Effector memory CD4-positive, alpha-beta T cell (primary cell): ENCODE measurements at regions not wholly inside any gene's neighbourhood (a gene's known extent, or its start where the extent isn't known, plus 50 kb on each side); places are given as distances from the start of the nearest gene placed in this dataset.

Experiments used
- DNase-seq, 3 donors: peaks; one replicate each; pipeline ENCODE4 v3.0.0-alpha.2; 2020
- H3K27ac ChIP-seq: 2 replicates; pipeline ENCODE4 v1.7.0; 2013; ENCODE audit warnings: mild to moderate bottlenecking, low read length, moderate library complexity; ENCODE audit not compliant: insufficient read depth, poor library complexity, severe bottlenecking
- H3K27me3 ChIP-seq: replicated peaks from 2 replicates; pipeline ENCODE4 v1.7.0; 2013; ENCODE audit warnings: mild to moderate bottlenecking, low read length; ENCODE audit not compliant: insufficient read depth, control insufficient read depth, poor library complexity, severe bottlenecking
- H3K36me3 ChIP-seq: 2 replicates; pipeline ENCODE4 v1.7.0; 2013; ENCODE audit warnings: mild to moderate bottlenecking, low read length, moderate library complexity; ENCODE audit not compliant: control insufficient read depth, insufficient read depth
- H3K4me1 ChIP-seq: 2 replicates; pipeline ENCODE4 v1.7.0; 2013; ENCODE audit warnings: low read length, mild to moderate bottlenecking; ENCODE audit not compliant: control insufficient read depth, insufficient read depth, poor library complexity, severe bottlenecking
- H3K4me3 ChIP-seq: 2 replicates; pipeline ENCODE4 v1.7.0; 2013; ENCODE audit warnings: low read length, low read depth, mild to moderate bottlenecking; ENCODE audit not compliant: insufficient read depth, poor library complexity, severe bottlenecking
- H3K9me3 ChIP-seq: 2 replicates; pipeline ENCODE4 v1.7.0; 2013; ENCODE audit warnings: mild to moderate bottlenecking, low read length, moderate library complexity; ENCODE audit not compliant: control insufficient read depth

DNA sequence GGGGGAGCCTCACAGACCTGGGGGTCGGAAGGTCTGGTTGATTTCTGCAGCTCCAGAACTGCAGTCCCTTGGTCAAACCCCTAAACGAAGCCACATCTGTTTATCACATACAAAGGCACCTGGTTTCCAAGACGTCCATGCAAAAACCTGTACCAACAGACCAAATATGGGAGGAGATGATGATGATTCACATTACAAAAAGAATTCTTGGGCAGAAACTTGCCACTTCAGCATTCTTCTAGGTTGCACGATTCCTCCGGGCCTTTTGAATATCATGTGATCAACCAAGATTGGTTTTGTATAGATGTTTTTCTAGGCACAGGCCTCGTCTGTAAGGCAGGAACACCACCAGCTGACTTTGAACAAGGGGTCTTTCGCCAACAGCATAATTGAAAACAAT is 466.3 kb downstream of the SOX9 start:
- H3K27me3 ChIP-seq: no peaks in the 10 kb centered on the region
- no peak overlapping the region for H3K4me3 ChIP-seq
- H3K9me3 ChIP-seq: no peaks in the 10 kb centered on the region
- no peaks in the 10 kb centered on the region for H3K36me3 ChIP-seq
- H3K27ac ChIP-seq: peak overlapping the region; percentile 26
- peaks cover 14% of the 10 kb centered on the region for H3K4me1 ChIP-seq
- DNase-seq: no peak

DNA sequence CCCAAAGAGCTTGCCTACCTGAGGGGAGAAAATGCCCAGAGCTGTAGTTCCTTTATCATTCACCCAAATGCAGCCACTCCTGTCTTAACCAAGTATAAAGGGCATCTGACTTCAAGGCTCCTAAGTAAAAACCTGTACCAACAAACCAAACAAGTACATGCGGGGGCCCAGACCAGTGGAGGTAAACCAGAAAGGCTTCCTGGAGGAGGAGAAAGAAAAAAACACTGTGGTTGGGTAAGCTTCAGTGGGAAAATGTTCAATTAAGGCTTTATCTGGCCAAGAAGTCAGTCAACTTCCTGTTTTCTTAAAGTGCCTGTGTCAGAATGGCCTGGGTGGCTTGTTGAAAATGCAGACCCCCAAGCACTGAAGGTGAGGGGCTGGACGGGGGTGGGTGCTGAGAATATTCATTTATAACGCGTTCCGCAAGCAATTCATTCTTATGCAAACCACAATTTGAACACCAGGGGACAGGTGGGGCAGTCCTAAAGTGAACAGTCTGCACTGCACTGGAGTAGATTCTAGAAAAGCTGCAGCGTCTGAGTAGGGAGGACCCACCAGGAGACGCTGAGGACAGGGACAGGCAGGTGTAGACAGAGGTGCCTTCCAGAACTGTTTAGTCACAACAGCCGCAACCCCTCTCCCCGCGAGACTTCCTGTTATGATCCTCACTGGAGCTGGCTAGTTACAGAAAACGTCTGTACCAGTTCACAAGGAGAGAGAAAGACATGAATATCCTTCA is 467.1 kb downstream of the SOX9 start:
- Histone ChIP-seq H3K4me1 (peaks cover 17% of the 10 kb centered on the region), H3K36me3 (no peaks in the 10 kb centered on the region), H3K4me3 (no peak overlapping the region), H3K9me3 (no peaks in the 10 kb centered on the region), H3K27me3 (no peaks in the 10 kb centered on the region), H3K27ac (peak overlapping the region; percentile 26)
- no peak for DNase-seq

DNA sequence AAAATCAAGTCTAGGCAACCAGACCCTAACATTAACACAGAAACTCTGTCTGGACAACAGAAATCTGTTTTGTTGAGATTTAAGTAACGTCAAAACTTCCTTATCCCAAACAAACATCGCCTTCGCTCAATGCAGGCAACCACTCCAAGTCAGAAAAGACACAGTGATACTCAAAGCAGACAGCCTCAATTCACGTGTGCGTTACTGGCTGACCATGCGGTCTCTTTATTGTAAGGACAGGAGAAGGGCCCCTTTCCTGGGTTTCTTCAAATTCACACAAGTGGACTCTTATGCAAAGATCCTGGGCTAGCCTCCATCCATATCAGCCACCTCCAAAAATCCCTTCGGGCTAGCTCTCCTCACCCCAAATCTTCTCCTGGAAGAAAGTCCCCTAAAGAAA is 467.7 kb downstream of the SOX9 start:
- Histone ChIP-seq H3K27me3 (no peaks in the 10 kb centered on the region), H3K27ac (no peak overlapping the region)

DNA sequence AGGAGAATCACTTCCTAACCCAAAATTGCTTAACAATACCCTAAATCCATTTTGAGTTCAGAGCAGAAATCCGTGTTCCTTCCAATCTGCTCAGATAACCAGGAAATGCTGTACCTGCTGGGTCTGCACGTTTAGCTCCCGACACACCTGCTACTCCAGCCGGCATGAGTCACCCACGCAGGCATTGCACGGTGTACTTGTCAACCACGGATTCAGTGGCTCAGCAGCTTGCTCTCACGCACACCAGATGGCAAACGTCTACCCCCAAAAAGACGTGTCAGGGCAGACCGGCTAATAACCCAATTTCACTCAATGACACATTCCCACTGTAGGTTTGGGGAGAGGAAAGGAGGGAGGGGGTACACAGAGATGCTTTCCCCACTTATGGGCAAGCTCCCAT is 468.1 kb downstream of the SOX9 start:
- Histone ChIP-seq H3K4me3 (no peak overlapping the region), H3K27ac (no peak overlapping the region), H3K9me3 (no peaks in the 10 kb centered on the region), H3K36me3 (no peaks in the 10 kb centered on the region), H3K27me3 (no peaks in the 10 kb centered on the region), H3K4me1 (peaks cover 17% of the 10 kb centered on the region)
- no peak for DNase-seq

More for the DNA sequence above, 467.7 kb downstream of the SOX9 start:
- peaks cover 17% of the 10 kb centered on the region for H3K4me1 ChIP-seq
- DNase-seq: no peak
- no peak overlapping the region for H3K4me3 ChIP-seq
- no peaks in the 10 kb centered on the region for H3K36me3 ChIP-seq
- H3K9me3 ChIP-seq: no peaks in the 10 kb centered on the region

DNA sequence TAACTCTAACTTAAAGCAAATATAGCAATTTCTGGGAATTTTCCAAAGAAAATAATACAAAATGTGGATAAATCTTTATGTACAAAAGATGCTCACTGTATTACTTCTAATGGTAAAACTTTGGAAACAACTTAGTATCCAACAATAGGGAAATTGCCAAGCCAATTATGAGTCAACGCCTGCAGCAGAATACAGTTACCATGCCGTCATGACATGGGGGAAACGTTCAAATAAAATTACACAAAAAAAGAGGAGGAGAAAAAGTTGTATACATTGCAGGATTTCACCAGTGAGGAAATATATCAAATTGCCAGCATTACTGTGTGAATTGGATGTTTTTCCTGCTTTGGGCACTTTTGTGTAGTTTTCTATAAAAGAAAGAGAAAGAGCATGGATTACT is 469.6 kb downstream of the SOX9 start:
- Histone ChIP-seq H3K27ac (no peak overlapping the region), H3K9me3 (no peaks in the 10 kb centered on the region), H3K4me3 (no peak overlapping the region), H3K4me1 (peaks cover 17% of the 10 kb centered on the region), H3K27me3 (no peaks in the 10 kb centered on the region), H3K36me3 (no peaks in the 10 kb centered on the region)
- no peak for DNase-seq

DNA sequence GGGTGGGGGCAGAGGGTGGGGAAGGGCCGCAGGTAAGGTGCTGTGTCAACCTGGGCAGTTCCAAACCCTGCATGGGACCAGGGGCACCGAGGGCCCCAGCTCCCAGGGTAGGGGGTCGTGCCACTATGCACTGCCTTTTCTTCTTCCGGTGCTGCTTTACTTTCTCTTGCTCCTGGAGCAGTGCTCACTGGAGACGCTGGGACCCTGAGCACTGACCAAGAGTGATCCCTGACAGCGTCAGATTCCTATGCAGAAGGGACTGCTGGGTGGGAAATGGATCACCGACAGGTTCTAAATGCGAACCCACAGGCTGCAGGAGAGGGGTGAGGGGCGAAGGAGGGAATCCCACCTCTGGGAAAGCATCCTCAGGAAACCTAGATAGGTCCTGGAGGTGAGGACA is 470.1 kb downstream of the SOX9 start:
- Histone ChIP-seq H3K27ac (no peak overlapping the region), H3K27me3 (no peaks in the 10 kb centered on the region), H3K4me1 (peaks cover 17% of the 10 kb centered on the region), H3K9me3 (no peaks in the 10 kb centered on the region), H3K36me3 (no peaks in the 10 kb centered on the region), H3K4me3 (peak overlapping the region; percentile 59)
- DNase-seq: no peak

DNA sequence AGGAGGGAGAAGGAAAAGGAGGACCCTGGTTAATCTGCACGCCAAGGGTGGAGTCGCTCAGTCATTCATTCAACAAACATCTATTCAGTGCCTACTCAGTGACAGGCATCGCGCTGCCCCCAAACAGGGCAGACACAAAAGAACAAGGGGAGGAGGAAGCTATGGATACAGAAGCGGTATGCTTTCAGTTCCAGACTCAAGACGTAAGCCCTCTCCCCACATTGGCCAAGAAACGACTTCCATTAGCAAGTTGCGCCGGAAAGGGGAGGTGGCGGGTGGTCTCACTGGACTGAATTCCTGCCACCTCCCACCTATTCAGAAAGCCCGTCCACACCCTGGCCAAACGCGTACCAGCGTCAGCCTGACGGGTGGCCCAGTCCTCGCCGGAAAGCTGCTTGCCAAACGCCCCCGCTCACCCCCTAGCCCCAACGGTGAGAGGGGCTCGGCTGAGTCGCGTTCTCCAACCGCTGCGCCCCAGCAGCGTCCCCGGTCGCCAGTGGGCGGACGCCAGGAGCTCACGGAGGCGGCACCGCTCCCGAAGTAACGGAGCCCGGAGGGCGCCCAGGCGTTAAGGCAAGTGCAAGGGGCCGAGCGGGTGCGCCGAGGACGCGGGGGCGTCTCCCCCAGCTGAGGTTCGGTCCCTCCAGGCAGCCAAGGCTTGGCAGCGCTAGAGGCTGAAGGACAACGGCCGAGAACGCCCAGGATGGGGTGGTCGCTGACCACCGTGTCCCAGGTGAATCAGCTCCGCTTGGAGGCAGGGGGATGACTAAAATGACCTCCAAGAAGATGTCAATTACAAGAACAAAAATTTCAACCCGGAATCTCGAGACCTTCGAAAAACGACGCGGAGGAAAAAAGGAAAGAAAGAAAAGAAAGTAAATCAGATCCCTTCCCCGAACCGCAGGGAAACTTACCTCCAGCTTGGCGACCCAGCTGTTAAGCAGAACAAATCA is 470.7 kb downstream of the SOX9 start:
- DNase-seq: no peak
- no peaks in the 10 kb centered on the region for H3K9me3 ChIP-seq
- H3K4me1 ChIP-seq: peaks cover 17% of the 10 kb centered on the region
- peak overlapping the region; percentile 33 for H3K27ac ChIP-seq
- no peaks in the 10 kb centered on the region for H3K27me3 ChIP-seq
- peak overlapping the region; percentile 59 for H3K4me3 ChIP-seq
- H3K36me3 ChIP-seq: no peaks in the 10 kb centered on the region

DNA sequence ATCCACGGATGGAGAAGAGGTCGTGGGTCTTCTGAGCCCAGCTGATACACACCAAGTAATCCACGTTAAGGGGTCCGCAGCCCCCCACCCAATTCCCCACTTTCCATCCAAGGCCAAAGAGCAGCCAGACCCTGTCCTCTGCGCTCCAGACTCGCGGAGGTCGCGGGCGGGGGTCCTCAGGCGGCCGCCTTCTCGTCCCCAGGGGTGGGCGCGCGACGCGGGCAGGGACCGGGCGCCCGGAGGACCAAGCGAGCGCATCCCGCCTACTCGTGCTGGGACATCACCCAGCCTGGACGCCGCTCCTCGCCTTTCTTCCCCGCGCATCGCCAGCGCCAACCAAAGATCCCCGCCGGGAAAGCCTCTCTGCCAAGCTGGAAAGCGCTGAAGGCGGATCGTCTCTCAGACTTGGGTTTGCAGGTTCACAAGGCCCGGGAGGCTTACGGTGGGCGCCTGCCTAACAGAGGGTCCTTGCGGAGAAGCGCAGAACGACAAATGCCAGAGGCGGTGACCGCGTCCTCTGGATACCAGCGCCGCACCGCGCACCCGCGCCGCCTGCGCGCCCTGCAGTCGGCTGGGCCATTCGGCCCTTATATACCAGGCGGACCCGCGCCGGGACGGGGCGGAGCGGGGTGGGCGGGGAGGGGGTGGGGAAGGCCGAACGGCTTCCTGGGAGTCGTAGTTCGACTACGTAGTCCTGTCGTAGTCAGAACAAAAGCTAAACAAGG is 471.6 kb downstream of the SOX9 start:
- no peaks in the 10 kb centered on the region for H3K9me3 ChIP-seq
- peak; percentile 31 to 46 (median 40) for DNase-seq
- H3K4me1 ChIP-seq: peaks cover 15% of the 10 kb centered on the region
- no peaks in the 10 kb centered on the region for H3K36me3 ChIP-seq
- H3K27ac ChIP-seq: peak overlapping the region; percentile 33
- H3K4me3 ChIP-seq: peak overlapping the region; percentile 59
- H3K27me3 ChIP-seq: no peaks in the 10 kb centered on the region

DNA sequence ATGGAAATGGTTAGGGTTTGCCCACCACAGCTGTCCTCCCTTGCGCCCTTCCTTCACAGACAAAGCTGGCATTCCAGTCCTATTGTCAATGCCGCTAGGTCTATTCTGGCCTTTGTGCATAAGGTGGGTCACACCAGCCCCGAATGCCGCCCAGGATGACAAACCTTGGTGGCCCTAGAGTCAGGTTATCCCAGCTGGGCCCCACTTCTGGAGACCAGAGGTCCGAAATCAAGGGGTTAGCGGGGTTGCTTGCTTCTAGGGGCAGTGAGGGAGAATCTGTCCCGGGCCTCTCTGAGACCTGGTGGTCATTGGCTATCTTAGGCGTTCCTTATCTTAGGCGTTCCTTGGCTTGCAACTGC is 472.1 kb downstream of the SOX9 start:
- no peak for DNase-seq
- H3K27ac ChIP-seq: no peak overlapping the region
- H3K9me3 ChIP-seq: no peaks in the 10 kb centered on the region
- H3K36me3 ChIP-seq: no peaks in the 10 kb centered on the region
- no peaks in the 10 kb centered on the region for H3K27me3 ChIP-seq
- H3K4me3 ChIP-seq: no peak overlapping the region
- H3K4me1 ChIP-seq: peaks cover 10% of the 10 kb centered on the region
